ENCODE measurements at regions not wholly inside any gene's neighbourhood (a gene's known extent, or its start where the extent isn't known, plus 50 kb on each side); places are given as distances from the start of the nearest gene placed in this dataset.
"Not testable (repeated sequence)": the region's sequence is repeated elsewhere in the genome, so short reads cannot be mapped to it uniquely, and the experiment has no call there.

DNA sequence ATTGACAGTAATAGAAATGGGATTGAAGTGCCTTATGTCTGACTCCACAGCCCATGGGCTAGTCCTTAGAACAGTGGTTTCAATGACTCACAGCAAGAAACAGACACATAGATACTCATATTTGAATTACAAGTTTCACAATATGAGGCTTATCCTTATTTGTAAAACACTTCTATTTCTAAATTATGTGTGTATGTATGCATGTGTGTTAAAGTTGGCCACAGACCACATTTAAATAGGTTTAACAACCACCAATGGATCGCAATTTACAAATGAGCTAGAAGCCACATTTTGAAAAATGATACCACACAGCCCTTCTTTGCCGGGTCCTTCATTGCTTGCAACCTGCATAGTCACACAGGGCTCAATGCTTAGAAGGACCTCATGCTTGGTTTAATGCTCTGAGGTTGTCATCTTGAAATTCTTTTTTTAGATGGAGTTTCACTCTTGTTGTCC, 157.8 kb upstream of the PREP start:
- DNase-seq = no peak

DNA sequence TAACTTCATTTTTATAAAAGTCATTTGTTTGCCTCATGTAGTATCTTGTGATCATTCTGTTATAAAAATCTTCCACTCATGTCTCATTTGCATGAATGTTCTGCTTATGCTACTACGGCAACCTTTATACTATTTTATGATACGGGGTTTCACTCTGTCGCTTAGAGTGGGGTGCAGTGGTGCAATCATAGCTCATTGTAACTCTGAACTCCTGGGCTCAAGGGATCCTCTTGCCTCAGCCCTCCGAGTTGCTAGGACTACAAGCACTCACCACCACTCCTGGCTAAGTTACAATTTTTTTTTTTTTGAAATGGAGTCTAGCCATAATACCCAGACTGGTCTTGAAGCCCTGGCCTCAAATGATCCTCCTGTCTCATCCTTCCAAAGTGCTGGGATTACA, 154.4 kb upstream of the PREP start:
- DNase-seq = no peak

DNA sequence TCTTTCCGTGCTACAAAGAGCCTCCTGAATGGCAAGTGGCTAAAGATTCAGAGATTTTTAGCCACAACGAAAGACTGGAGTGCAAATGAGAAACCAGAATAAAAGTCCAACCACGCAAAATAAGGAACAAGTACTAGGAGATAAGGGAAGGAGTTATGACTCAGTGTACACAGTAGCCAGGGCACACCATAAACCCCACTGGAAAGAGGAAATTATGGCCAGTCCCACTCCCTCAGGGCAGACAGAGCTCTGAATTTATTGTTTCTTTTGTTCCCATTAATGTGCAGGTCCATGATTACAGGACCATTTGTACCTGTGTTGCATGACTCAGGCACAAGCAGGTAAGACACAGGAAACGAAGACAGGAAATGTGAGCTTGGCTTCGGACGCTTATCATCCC, 150.3 kb upstream of the PREP start:
- DNase-seq = no peak

DNA sequence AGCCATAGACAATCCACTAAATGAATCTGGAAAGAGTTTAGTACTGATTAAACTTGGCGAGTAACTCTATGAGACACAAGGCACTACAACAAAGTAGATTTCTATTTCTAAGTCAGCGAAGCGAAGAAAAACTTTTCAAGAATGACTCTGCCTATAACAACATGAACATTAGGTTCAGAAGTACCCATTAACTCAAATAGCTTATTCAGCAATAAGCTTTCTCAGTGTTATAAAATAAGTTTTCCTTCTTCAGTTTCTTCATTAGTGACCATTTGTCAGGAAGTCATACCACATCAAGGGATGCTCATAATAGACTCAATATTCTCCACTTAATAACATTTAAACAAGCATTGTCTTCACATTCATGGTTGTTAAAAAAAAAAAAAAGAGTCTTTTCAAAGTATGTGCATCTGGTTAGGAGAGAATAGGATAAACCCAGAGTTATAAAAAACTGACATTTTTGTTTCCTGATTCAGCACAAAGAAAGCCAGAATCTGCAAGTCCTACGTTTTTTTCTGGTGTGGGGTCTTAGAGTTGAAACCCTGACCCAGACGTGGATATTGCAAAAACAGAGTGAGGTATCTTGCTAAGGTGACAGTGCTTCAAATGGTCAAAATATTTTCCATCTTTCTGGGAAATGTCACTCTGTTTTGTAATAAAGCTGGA, 148.2 kb upstream of the PREP start:
- no peak for DNase-seq

DNA sequence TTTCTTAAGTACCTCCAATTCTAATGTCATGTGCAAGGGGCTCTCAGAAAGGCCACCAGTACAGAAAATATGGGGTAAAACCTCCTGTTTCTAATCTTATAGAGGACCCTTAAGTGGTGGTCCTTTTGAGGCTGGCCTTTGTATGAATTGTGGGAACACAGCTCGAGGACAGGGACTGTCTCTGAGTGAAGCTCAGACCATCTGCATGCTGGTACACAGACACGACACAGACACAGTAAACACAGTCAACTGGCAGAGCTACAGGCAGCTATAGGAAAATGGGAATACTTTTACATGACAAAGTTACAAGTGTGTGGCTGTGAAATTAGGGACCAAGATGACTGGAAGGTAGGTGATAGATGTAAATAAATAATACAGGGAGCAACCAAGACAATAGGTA, 143.9 kb upstream of the PREP start:
- DNase-seq = no peak

DNA sequence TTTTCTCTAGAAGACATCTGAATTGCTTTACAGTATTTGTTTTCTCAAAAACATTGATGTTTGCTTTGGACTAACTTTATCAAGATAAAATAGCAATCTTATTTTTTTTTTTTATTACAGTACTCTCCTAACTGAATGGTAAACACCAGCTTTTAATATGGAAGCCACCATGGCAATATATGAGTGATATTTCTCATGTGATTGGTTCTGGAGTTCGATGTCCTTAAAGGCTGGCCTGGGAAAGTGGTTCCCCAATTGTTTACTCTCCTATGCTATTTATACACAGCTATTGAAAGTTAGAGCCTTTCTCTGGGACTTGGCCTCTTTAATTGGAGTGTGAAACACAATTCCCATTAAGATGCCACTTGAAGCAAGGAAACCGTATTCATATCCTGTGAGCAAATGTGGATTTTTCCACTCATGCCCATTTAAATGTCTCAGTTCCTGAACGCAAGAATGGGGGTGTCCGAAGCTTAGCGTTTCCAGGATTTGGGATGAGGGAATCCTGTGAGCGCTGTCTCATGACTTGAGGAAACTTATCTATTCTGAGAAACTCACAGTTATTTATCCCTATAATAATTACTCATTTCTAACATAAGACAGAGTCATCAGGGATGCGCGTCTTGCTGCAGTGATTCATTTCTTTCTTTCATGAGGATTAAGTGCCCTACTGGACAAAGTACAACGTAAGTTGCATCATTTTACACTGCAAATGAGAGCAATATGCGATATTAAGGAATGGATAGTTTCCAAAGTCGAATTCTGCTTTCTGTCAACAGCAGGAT, 143.3 kb upstream of the PREP start:
- DNase-seq = peak; percentile 7

DNA sequence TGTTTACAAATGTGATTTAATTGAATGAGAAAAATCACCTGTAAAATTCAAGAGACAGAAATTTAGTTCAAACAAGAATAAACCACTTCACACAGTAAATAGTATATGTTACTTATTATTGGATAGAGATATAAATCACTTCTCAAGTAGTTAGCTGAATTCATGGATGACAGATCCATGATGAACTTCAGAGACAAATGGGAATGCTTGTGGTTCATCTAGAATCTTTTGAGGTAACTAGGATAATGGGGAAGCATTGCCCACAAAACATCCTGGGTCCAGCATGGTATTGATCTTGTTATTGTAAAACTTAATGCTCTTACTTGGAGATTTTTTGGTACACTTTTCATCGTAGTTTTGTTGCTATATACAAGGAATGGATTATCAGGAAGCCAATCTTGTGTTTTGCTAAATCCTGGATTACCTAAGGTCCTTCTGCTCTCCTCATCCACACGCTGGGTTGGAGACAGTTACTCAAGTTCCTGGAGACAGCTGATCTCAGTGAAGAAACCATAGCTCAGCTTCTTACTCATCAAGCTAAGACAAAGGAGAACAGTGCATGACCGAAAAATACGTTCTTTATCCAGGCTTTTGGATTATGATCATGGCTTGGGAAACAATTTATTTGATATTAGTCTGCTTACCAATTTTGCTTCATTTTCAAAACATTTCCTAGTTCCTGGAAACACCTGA, 142.5 kb upstream of the PREP start:
- no peak for DNase-seq

DNA sequence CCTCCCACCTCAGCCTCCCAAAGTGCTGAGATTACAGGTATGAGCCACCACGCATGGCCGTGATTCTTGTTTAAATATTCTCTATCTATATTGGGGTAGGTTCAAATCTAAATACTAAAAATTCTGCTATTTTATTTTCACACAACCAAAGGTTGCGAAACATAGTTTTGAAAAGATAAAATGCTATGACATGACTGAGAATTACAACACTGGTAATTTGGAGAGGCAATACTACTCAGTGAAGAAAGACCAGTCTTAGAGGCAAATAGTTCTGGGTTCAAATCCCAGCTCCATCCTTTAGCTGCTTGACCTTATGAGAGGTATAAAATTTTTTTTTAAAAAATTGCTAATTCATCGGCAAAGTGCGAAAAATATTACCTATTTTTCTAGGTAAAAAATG, 137.0 kb upstream of the PREP start:
- DNase-seq = no peak

DNA sequence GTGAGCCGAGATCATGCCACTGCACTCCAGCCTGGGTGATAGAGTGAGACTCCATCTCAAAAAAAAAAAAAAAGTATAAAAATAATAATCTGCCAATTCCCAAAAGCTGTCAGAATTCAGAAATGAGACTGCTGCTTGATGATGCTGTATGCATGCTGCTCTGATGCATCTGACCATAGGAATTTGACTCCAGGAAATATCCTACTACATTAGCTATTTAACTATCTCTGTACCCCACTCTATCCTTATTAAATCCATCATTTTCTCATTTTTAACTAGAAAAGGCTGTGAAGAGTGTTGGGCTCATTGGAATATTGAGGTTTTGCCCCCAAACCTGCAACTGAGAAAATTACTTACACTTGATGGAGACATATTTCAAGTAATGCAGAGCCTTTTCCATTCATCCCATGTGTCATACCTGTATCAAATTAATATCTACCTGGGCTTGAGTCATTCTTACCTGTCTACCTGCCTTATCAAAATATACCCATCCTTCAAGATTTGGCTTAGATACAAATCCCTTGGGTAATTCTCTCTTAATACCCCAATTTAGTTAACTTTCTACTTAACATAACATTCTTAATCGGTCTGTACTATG, 135.2 kb upstream of the PREP start:
- no peak for DNase-seq

DNA sequence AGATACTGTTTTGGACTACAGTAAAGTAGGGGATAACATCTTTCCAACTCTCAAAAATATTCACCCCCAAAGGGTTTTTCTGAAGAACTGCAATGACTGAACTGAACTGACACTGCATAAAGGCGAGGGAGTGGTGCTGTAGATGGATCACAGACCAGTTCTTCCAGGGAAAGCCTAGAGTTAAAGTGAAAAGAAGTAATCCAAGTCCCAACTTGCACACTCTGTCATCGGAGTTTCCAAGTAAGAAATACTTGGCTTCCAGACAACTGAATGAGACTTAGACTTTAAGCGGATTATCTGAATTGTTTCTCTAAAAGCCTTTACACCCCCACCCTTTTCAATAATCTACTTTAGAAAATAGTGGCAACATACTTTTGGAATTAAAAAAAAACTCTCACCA, 134.1 kb upstream of the PREP start:
- DNase-seq = no peak

DNA sequence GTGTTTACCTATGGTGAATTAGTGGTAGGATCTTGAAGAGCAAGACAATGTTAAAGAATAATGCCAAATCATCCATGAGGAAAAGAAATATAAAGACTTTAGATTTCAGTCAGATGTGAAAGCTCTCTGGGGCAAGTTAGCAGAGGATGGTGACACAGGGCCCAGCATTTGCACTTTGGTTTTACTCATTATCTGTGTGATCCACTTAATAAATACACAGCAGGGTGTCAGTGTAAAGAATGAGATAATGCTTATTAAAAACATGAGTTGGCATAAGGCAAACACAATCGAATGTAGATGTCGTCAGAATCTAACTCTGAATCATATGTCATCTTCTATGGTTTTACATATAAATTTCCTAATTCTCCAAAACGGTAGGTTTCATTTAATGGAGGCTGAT, 130.4 kb upstream of the PREP start:
- DNase-seq = no peak

DNA sequence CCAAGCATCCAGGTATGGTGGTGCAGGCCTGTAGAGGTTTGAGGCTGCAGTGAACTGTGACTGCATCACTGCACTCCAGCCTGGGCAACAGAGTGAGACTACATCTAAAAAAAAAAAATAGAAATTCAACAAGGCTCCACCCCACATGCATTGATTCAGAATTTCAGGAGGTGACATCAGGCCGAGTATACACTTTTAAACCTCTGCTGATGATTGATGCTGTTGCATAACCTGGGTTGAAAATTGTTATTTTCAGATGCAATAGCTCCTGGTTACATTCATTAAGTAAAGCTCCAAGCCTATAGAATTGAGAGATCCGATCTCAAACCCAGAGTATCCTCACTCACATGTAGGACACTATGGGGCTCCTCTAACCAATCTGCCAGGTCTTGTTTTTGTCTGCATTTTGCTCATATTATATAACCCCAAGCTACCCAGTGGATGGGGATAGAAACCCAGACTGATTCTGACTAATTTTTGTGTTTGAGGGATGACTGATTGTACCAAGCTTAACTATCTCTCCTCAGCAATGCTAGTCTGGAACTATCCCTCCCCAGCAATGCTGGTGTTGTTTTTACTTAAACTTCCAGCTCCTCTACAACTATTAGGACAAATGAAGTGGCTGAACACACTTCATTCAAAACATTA, 123.5 kb upstream of the PREP start:
- no peak for DNase-seq

DNA sequence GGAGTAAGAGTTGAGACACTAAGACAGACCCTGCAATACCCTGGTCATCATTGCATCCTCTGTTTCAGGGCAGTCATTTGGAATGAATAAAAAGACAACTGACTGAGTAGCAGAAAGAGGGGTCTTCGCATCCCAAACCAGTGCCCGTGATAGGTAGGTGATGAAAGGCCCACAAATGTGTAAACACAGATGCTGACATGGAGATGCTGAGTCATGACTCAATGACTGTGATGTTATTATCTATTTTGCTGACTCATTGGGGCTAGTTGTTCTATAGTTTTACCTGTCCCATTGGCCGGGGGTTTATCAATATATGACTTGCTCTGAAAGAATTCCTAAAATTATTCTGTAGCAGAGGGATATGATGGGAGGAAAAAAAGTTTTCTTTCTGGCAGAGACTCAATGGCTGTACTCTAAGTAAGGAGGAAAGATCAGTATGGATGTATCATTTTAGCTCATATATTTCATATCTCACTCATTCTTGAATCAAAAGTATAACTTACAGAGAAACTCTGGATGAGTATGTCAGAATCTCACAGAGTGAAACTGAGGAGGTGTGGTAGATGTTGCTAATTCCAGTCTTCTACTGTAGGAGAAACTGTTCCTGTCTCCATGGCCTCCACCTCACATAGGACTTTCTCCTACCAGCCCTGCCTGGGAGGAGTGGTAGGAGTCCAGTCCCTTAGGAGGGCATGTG, 119.9 kb upstream of the PREP start:
- no peak for DNase-seq

DNA sequence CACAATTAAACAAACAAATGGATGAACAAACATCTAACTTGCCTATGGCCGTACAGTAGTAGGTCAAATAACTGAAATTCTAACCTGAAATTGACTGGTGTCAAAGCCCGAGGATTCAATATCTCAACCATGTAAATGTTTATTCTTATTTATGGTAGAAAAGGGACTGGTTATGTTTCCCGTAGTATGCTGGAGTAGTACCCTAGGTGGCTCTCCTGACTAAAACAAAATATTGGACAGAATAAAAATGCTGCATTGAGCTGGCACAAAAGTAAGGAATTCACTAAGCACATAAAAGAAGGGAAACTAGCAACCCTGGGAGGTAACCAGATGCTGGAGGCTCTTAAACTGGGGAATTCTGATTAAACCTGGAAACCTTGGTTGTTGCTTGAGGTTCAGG, 117.1 kb upstream of the PREP start:
- DNase-seq = no peak

DNA sequence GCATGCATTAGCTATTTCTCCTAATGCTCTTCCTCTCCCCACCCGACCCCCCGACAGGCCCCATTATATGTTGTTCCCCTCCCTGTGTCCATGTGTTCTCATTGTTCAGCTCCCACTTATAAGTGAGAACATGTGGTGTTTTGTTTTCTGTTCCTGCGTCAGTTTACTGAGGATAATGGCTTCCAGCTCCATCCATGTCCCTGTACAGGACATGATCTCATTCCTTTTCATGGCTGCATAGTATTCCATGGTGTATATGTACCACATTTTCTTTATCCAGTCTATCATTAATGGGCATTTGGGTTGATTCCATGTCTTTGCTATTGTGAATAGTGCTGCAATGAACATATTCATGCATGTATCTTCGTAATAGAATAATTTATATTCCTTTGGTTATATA, 116.1 kb upstream of the PREP start:
- DNase-seq = not testable (repeated sequence)

DNA sequence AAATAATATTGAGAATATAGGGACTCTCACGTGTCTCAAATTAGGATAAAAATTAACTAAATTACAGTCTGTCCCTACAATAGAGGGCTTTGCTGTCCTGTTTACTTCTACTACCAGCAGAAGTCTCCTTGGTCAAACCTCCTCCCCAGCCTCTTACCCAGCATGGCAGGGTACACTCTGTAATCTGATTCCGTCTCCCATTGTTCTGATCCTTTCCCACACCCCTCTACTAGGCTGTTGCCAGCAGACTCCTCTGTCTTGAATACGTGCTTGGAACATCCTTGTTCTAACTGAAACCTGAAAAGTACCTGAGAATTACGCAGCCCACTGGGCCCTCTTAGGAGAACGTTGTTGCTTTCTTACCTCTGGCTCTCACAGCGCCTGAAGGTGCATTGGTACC, 112.2 kb upstream of the PREP start:
- no peak for DNase-seq

DNA sequence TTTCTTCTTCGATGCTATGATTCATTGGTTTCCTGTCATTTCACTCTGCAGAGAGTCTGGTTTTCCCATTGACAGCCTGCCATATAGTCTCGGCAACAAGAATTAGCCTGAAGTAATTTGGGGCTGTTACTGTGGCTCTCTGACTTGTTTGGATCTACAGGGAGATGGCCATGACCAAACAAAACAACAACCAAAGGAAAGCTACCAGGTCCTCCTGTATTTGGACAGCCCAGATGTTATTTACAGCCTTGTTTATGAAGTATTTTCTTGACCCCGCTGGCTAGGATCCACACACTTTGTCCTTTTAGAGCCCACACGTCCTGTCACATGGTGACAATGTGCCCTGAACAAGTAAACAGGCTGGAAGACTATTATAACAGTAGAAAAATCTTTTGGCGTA, 111.4 kb upstream of the PREP start:
- DNase-seq = no peak

DNA sequence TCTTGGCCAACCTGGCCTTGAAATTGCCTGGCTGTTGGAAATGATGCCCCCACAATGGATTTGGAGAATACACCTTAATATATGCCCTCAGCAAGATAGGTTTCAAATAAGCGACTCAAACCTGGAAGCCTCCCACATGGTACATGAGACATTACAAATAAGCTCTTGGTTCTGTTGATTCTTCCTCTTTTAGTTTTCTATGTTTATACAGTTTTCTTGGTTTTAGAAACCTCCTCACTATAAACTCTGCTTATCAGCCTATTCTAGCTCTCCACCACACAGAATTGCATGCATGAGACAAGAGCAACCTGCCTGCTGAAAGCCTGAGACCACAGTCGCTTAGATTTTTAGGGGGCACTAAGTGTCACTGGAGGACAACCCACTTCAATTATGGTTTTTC, 108.8 kb upstream of the PREP start:
- DNase-seq = no peak

DNA sequence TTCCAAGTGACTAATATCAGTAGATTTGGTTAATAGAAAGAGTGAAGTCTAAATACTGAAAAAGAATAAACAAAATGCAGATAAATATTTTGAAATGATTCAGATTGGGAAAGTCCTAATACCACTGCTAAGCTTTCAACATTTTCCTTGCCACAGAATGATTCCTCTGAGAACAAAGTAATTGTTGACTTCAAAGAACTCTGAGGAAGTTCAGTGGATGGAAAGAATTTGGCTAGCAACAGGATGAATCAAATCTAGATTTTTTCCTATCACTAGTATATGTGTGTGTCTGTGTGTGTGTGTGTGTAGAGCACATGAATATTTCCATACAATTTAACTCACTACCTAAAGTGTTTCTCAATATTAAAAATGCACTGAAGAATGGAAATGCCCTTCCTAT, 107.9 kb upstream of the PREP start:
- no peak for DNase-seq

DNA sequence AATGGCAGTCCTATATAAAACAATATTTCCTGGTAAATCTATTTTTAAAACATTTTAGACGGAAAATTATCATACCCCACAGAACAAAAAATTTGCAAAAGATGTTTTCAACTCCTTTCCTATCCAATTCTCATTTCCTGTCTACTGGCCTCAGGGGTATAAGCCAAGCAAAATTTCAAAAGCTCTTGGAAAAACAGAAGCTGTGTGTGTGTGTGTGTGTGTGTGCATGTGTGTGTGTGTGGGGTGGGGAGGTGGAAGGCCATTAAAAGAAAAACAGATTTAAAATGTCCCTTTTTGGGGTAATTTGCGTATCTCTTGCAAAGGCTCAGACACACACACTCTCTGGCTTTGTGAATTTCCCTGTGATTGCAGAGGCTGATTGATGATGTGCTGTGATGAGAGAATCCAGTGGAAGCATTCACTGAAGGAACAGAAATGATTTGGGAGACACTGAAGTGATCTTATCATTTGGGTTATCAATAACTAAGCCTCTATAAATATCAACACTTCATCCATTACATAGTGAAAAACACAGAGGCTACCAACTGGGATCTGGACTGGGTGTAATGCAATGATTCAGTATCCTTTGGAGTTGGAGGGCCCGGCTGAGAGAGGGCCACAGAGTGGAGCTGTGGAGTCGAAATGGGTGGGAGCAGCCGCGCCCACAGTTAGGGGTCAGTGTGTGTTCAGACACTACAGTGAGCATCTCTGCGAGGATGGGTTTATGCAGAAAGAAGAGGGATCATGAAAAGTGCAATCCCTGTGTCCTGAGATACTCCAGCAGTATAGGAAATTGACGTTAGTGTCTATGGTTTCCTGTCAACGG, 106.8 kb upstream of the PREP start:
- no peak for DNase-seq

DNA sequence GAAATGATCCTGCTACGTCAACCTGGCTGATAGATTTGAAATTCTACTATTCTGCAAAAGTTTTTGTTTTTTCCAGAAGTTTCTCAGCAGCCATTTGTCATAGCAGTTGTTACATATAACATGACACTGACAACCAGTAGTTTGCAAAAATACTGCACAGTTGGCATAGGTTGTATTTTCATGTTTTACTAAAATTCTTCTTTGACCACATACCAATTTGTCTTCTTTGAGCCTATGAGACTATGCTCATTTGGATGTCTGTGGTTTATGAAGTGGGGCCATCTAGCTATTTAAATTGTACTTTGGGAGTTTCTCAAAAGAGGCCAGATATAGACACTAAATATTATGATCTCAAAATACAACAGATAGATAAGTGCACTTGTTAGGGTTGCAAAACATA, 104.9 kb upstream of the PREP start:
- DNase-seq = no peak

DNA sequence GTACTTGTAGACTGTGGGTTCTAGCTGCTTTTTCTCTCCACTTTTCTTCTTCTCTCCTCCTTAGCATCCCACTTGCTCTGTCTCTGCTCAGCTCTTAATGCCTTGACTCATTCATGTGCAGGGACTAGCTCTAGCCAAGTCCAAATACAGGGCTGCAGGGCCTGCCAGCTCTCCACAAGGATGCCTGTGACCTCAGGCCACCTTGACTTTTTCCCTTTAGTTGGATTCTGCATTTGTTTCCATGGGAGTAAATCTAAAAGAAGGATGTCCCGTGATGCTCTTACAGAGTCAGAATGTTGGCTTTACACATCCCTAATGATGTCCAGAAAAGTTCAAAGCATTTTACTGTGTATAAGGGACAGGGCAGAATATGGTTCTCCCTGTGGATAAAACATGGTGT, 101.8 kb upstream of the PREP start:
- DNase-seq = no peak

Data from NCI-H510A treated with DMSO at 0.1 percent for 48 hours (cell line).